AG10803 (cell line): ENCODE measurements at regions not wholly inside any gene's neighbourhood (a gene's known extent, or its start where the extent isn't known, plus 50 kb on each side); places are given as distances from the start of the nearest gene placed in this dataset.

Source experiments
- DNase-seq: peaks from one replicate; pipeline ENCODE4 v3.0.0; 2010; ENCODE audit warnings: low read depth
- H3K4me3 ChIP-seq: 2 replicates; pipeline ENCODE4 v1.5.1; 2011; ENCODE audit warnings: mild to moderate bottlenecking, low read length, control low read depth
- TF ChIP-seq, protein P1 (sequence below): conservative IDR thresholded peaks from 2 replicates; pipeline ENCODE4 v1.5.1; 2011; ENCODE audit warnings: mild to moderate bottlenecking, low read length, control low read depth, inconsistent platforms

DNA sequence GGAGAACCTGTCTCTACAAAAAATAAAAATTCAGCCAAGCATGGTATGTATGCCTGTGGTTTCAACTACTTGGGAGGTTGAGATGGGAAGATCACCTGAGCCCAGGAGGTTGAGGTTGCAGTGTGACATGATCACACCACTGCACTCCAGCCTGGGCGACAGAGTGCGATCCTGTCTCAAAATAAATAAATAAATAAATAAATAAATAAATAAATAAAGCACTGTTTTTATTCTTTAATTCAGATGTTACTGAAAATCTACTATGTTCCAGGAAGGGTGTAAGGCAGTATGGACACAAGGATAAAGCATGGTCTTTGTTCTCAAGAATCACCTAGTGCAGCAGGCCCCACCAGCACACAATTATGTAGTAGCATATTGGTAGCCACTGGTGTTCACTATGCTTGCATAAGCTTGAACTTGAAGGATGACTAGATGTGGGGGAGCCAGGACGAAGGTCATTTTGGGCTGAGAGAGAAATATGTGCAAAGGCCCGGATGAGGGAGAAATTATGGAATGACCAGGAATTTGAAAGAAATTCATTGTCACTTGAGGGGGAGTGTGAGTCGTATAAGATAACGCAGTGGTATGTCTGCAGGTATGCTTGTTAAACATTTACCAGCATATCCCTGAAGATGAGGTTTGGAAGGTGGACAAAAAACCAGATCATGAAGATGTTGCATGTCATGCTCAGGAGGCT is 70.2 kb upstream of the CD180 start:
- TF ChIP-seq, protein P1, sequence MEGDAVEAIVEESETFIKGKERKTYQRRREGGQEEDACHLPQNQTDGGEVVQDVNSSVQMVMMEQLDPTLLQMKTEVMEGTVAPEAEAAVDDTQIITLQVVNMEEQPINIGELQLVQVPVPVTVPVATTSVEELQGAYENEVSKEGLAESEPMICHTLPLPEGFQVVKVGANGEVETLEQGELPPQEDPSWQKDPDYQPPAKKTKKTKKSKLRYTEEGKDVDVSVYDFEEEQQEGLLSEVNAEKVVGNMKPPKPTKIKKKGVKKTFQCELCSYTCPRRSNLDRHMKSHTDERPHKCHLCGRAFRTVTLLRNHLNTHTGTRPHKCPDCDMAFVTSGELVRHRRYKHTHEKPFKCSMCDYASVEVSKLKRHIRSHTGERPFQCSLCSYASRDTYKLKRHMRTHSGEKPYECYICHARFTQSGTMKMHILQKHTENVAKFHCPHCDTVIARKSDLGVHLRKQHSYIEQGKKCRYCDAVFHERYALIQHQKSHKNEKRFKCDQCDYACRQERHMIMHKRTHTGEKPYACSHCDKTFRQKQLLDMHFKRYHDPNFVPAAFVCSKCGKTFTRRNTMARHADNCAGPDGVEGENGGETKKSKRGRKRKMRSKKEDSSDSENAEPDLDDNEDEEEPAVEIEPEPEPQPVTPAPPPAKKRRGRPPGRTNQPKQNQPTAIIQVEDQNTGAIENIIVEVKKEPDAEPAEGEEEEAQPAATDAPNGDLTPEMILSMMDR, result no peak
- DNase-seq, result no peak
- H3K4me3 ChIP-seq, result no peak overlapping the region

DNA sequence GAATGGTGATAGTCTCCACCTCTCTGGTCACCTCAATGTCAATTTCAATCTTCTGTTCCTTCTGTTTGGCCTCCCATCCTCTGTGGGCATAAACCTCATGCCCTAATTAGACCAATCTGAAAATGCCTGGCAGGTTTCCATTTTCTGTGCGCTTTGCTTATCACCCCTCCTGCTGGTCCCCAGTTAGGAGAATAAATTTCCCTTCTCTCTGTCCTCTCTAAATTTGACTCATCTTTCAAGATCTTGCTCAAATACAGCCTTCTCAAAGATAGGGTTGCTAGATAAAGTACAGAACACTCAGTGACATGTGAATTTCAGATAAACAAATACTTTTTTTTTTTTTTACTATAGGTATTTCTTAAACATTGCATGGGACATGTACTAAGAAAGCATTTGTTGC is 69.4 kb upstream of the CD180 start:
- H3K4me3 ChIP-seq, result no peak overlapping the region
- TF ChIP-seq, protein P1, result no peak
- no peak for DNase-seq

DNA sequence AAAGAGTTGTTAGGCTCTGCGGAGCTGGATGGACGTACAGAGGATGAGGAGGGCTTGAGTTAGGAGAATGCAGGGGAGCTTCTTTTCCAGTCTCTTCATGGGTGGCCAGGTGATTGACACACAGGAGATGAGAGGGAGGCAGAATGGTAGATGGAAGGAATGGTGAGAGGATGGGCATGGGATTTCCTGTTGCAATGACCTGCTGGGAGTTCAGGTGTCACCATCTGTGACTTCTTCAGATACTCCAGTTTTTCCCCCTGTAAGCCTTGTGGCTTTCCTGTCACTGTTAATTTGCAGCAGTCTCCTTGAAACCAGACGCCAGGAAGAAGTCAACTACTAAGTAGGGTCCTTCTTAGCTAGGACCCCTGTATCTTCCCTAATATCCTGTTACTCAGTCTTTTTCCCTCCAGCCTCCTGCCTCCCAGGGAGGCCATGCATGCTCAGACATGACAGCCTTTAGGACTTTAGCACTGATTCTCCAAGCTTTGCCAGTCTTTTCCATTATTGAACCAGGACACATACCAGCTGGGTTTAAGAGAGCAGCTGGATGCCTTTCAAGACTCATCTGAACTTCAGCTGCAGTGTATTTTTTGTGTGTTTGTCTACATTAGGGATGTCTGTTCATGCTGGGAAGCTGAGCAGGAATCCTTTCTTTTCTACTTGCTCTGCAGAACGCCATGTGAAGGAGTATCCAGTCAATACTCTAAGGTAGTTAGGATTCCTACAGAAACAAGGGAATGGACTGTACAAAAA is 67.2 kb upstream of the CD180 start:
- no peak overlapping the region for H3K4me3 ChIP-seq
- DNase-seq, result no peak
- TF ChIP-seq, protein P1, result no peak

DNA sequence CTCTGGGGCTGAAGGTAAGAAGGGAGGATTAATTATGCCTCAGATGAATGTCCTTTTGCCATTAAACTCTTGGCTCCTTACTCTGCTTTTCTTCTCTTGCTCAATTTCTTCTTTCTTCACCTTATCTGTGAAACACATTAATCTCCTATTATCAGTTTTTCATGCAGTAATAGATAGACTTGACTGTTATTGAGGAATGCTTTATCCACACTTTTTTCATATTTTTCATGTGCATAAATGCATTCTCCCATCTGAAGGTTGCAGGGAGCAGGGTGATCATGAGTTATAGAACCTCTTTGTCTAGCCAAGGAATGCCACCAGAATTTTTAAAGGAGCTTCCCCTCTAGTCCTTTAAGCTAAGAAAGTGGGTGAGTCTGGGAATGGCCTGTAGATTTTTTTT is 66.4 kb upstream of the CD180 start:
- no peak for DNase-seq
- TF ChIP-seq, protein P1, result no peak
- no peak overlapping the region for H3K4me3 ChIP-seq

DNA sequence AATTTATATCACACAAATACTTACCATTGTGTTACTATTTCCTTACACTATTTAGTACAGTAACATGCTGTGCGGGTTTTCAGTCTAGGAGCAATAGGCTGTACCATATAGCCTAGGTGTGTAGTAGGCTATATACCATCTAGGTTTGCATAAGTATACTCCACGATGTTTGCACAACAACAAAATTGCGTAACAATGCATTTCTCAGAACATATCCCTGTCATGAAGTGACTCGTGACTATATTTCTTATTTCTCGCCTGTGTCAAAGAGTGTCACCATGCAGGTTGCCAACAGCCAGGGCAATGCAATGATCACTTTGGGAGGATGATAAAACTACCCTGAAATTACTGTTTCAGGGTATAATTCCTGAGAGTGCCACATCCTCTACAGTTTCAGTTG is 65.6 kb upstream of the CD180 start:
- TF ChIP-seq, protein P1, result no peak
- H3K4me3 ChIP-seq, result no peak overlapping the region
- no peak for DNase-seq

DNA sequence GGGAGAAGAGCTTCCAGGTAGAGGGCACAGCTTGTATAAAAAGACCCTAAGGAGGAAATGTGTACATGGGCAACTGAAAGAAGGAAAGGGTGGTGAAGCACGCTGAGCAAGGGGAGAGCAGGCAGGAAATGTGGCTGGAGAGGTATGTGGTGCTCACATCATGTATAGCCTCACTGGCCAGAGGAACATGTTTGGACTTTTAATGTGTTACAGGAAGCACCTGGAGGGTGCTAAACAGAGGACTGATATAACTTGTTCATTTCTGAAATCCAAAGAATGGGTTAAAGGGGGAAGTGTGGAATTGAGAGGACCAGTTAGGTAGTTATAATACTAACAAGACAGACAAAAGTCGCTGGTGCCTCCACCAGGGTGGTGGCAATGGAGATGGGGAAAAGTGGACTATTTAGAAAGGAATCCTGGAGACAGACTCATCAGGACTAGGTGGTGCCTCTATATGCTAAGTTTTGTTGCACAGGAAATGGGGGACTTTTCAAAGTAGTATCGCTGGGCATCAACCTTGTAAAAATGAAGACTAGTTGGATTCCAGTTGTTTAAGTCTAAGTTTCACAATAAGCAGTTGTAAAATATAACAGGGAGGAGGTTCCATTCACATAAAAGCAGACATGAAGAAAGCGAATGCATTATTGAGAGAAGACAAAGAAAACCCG is 63.1 kb upstream of the CD180 start:
- DNase-seq, result no peak
- H3K4me3 ChIP-seq, result no peak overlapping the region
- TF ChIP-seq, protein P1, result no peak

DNA sequence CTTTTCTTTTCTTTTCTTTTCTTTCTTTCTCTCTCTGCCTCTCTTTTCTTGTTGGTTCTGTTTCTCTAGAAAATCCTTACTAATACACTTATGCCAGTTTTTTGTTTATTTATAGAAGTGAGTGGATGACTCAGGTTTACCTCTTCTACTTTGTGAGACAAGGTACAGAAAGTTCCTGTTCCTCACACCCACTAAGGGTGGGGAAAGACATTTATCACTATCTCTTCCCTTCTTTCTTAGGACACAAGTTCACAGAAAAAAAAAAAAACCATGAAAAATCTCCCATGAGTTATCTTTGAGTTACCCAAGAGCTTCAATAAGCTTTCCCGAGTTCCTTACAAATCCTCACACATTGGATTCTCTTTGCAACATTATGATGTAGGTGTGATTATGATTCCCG is 60.9 kb upstream of the CD180 start:
- TF ChIP-seq, protein P1, result no peak
- H3K4me3 ChIP-seq, result no peak overlapping the region
- DNase-seq, result no peak
